Mucosa of descending colon (tissue), 3 donors: ENCODE measurements at regions not wholly inside any gene's neighbourhood (a gene's known extent, or its start where the extent isn't known, plus 50 kb on each side); places are given as distances from the start of the nearest gene placed in this dataset.

ENCODE experiments used
- ATAC-seq: fragments of 200-7000 bp; cut with Tn5 transposase; one replicate; pipeline ENCODE4 v1.9.1; 2020; ENCODE audit warnings: mild to moderate bottlenecking, moderate library complexity
- DNase-seq, 3 donors: peaks; one replicate each; pipeline ENCODE4 v3.0.0-alpha.2; 2020
- H3K36me3 ChIP-seq: fragments of 200-600 bp; one replicate; pipeline ENCODE4 v1.8.0; 2021; ENCODE audit warnings: low read depth, mild to moderate bottlenecking
- H3K4me1 ChIP-seq: fragments of 200-600 bp; one replicate; pipeline ENCODE4 v1.8.0; 2021; ENCODE audit warnings: low read depth, mild to moderate bottlenecking
- H3K4me3 ChIP-seq: fragments of 200-600 bp; one replicate; pipeline ENCODE4 v1.8.0; 2021; ENCODE audit warnings: mild to moderate bottlenecking
- H3K9me3 ChIP-seq: fragments of 200-600 bp; one replicate; pipeline ENCODE4 v1.8.0; 2021; ENCODE audit warnings: mild to moderate bottlenecking
- intact Hi-C, 2 donors: fragments of 100-400 bp; cut with DNase I in 1 of 2; cut with micrococcal nuclease in 1 of 2; formaldehyde crosslinking; loops; one replicate each; pipeline versions ENCODE4 v1.11.0 to v1.11.1; 2022; cut with DNase I, micrococcal nuclease
- TF ChIP-seq, protein P1 (sequence below): fragments of 200-600 bp; IDR thresholded peaks from one replicate; pipeline ENCODE4 v1.8.0; 2022; ENCODE audit warnings: antibody characterized with exemption, mild to moderate bottlenecking
- donor health status: DM: no; HTN: no; CAD: no; lungs with moderate emphysema.
- donor health status: DM: no; HTN: no; CAD: no.
- donor health status: DM: no; HTN: yes; CAD: no.

- no peaks in the 10 kb centered on the region for H3K4me1 ChIP-seq
- TF ChIP-seq, protein P1, sequence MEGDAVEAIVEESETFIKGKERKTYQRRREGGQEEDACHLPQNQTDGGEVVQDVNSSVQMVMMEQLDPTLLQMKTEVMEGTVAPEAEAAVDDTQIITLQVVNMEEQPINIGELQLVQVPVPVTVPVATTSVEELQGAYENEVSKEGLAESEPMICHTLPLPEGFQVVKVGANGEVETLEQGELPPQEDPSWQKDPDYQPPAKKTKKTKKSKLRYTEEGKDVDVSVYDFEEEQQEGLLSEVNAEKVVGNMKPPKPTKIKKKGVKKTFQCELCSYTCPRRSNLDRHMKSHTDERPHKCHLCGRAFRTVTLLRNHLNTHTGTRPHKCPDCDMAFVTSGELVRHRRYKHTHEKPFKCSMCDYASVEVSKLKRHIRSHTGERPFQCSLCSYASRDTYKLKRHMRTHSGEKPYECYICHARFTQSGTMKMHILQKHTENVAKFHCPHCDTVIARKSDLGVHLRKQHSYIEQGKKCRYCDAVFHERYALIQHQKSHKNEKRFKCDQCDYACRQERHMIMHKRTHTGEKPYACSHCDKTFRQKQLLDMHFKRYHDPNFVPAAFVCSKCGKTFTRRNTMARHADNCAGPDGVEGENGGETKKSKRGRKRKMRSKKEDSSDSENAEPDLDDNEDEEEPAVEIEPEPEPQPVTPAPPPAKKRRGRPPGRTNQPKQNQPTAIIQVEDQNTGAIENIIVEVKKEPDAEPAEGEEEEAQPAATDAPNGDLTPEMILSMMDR: no peak
- no peaks in the 10 kb centered on the region for H3K9me3 ChIP-seq
- no peak for DNase-seq
- no peak overlapping the region for H3K4me3 ChIP-seq
- intact Hi-C loops: loop anchor here in 1 of 2 donors (5.0 kb wide), 1 partner anchor 151 kb away; no protein-coding TSS in a partner anchor
- no peaks in the 10 kb centered on the region for H3K36me3 ChIP-seq
- no peak for ATAC-seq
Observed at GRCh38 chr7:131657881-131658280, 101.5 kb upstream of the PODXL start.

- no peaks in the 10 kb centered on the region for H3K36me3 ChIP-seq
- intact Hi-C loops: loop anchor here in 1 of 2 donors (5.0 kb wide), 1 partner anchor 150 kb away; no protein-coding TSS in a partner anchor
- no peak for ATAC-seq
- no peak overlapping the region for H3K4me3 ChIP-seq
- H3K4me1 ChIP-seq: no peaks in the 10 kb centered on the region
- DNase-seq: no peak
- TF ChIP-seq, protein P1: no peak
- no peaks in the 10 kb centered on the region for H3K9me3 ChIP-seq
Observed at GRCh38 chr7:131656980-131657723, 100.7 kb upstream of the PODXL start.

DNA sequence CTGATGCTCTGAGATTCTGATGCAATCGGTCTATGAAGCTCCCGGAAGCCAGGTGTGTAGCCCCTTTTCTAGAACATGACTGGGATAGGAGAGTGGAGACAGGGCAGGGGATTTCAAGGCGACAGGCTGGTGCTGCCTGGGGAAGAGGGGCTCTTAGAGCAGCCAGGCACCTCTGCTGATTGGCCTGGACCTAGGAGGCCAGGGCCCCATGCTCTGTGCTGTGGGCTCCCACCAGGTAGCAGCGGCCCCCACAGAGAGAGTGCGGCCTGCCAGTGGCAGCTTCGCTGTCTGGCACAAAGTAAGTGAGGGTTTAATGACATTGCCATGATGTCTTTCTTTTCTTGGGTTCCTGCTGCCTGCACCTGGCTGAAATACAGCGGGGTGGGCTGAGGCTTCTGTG is 99.4 kb upstream of the PODXL start:
- ATAC-seq: no peak
- Histone ChIP-seq H3K36me3 (no peaks in the 10 kb centered on the region), H3K4me3 (no peak overlapping the region), H3K4me1 (no peaks in the 10 kb centered on the region), H3K9me3 (no peaks in the 10 kb centered on the region)
- no peak for DNase-seq
- TF ChIP-seq, protein P1: no peak
- intact Hi-C loops: loop anchor here in 1 of 2 donors (5.0 kb wide), 1 partner anchor 149 kb away; no protein-coding TSS in a partner anchor

DNA sequence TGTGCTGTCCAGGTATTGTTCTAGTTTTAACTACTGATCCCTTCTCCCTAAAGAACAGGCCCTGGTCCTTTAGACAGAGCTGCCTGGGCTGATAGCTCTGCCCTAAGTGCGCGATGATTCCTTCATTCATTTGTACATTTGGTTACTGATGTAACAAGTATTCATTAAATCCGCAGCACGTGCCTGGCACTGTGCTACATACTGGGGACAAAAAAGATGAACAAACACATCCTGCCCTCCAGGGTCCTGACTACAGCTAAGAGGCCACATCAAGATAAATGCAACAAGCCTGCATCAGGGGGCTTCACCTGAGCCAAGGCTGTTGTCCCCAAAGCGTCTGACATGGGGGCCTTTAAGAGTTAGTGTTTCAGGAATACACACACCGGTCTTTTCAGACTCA is 99.0 kb upstream of the PODXL start:
- no peak for ATAC-seq
- TF ChIP-seq, protein P1: no peak
- Histone ChIP-seq H3K36me3 (no peaks in the 10 kb centered on the region), H3K9me3 (no peaks in the 10 kb centered on the region), H3K4me1 (no peaks in the 10 kb centered on the region), H3K4me3 (no peak overlapping the region)
- DNase-seq: no peak
- intact Hi-C loops: loop anchor here in 1 of 2 donors (5.0 kb wide), 1 partner anchor 148 kb away; no protein-coding TSS in a partner anchor

DNA sequence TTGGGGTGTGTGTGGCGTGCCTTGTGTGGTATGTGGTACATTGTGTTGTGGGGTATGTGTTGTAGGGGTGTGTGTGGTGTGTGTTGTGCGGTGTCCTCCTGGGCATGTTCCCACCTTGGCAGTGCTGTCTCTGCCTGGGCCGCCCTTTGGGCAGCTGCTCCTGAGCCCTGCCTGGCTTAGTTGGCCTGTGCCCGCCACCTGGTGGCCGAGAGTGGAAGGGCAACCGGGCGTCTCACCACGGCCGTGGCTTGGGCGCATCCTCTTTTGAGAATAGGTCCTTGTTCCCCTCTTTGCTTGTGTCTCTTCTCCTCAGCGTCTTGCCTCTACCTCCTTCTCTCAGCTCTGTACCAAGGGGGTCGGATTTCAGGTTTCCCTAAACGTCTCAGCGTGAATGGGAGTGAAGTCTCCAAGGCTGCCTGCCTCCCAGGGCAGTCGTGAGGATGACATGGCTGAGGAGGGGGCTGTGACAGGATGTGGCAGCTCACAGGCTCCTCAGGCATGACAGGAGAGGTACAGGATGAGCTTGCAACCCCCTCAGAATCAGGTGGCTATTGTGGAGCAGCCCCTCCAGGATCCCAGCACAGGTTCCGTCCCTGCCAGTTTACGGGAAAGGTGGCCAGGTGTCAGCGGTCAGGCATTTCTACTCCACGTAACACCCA is 98.4 kb upstream of the PODXL start:
- intact Hi-C loops: loop anchor here (5.0 kb wide), 1 partner anchor 147 kb away; no protein-coding TSS in a partner anchor
- ATAC-seq: peak; percentile 93
- peak; percentile 75 to 93 (median 90) for DNase-seq
- H3K4me3 ChIP-seq: no peak overlapping the region
- H3K9me3 ChIP-seq: no peaks in the 10 kb centered on the region
- no peaks in the 10 kb centered on the region for H3K36me3 ChIP-seq
- H3K4me1 ChIP-seq: no peaks in the 10 kb centered on the region
- TF ChIP-seq, protein P1: peak; percentile 82
